SHP77 (cell line): ENCODE measurements at regions not wholly inside any gene's neighbourhood (a gene's known extent, or its start where the extent isn't known, plus 50 kb on each side); places are given as distances from the start of the nearest gene placed in this dataset.
A peak's percentile ranks its signal among the peaks of the same experiment; 100 is the strongest.

Experiments
- DNase-seq, 2 experiments: peaks; one replicate each; lab custom pipeline; 2025; lab: John Stamatoyannopoulos, UW

DNA sequence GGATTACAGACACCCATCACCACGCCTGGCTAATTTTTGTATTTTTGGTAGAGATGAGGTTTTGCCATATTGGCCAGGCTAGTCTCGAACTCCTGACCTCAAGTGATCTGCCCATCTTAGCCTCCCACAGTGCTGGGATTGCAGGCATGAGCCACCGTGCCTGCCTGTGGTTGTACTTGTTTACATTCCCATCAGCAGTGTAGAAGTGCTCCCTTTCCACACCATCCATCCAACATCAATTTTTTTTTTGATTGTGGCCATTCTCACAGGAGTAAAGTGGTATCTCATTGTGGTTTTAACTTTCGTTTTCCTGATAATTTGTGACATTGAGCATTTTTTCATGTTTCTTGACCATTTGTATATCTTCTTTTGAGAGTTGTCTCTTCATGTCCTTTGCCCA, 1019.4 kb upstream of the SLC10A2 start:
- no peak for DNase-seq

DNA sequence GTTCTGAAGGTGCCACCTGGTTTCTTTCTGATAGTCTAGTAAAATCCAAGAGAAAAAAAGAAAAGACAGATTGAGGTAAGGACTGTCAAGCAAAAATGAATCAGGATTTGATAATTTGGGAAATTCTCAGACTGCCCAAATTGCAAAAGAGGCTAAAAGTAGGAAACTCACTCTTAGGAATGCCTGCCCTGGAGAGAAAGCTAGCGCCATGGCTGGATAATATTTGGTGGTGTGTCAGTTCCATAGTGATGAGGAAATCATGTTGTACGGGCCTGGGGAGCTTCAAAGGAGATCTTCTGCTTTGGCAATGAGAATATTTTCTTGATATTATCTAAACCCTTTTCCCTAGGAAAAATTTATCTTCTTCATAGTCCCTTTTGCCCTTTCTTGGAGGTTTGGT, 1008.1 kb upstream of the SLC10A2 start:
- no peak for DNase-seq

DNA sequence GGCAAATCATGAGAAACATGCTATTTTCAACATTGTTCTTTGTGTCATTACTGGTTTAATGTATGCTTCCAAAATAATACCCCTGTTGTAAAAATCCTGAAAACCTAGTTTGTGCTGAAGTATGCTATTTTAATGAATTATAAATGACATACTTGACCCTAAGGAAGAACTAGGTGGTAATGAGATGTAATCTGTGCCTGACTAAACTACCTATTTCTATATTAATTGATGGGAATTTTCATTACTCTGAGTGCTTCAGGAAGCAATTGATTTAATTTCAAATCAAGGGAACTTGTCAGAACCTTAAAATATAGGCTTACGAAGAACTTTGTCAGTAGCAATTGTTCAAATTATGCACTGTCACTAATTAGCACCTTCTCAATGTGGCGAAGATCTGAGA, 1005.6 kb upstream of the SLC10A2 start:
- no peak for DNase-seq

DNA sequence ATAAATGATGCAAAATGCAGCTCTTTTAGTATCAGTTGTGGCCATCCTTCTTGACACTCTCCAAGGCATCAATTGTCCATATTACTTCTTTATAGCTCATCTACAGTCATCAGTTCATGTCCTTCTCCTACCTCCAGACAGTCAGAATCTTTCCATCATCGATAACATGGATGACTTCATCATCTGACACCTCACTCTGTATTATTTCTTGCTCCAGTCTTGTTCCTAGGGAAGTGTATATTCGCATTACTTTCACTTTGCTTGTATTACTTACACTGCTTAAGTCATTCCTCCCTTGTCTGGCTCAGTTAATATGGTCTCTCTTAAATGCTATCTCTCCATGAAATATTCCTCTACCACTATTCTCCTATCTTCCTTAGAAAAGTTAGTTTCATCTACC, 999.1 kb upstream of the SLC10A2 start:
- no peak for DNase-seq

DNA sequence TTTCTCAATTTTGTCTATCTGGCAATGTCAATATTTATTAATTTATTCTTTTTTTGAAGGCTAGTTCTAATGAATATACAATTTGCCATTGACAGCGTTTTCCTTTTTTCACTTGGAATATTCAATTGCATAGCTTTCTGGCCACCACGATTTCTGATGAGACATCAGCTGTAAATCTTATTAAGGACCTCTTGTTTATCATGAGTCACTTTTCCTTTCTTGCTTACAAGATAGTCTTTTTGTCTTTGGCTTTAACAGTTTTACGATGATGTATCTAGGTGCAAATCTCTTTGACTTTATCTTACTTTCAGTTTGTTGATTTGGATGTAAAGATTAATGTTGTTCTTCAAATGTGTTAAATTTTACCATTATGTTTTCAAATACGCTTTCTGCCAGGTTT, 991.6 kb upstream of the SLC10A2 start:
- no peak for DNase-seq

DNA sequence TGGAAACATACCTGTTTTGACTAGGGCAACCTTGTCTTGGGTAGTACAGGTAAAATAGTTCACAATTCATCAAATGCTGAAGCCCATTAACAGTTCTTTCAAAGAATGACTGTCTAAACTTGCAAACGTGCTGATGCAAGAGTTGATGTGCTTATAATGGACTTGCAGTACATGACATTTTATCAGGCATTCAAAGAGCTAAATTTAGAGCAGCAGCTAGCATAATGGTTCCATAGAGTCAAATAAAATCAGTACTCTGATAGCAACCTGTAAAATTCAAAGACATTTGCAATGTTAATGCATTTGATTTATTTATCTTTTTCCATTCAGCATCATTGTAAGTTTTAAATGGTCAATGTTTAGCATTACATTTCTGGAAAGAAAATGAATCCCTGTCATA, 979.7 kb upstream of the SLC10A2 start:
- no peak for DNase-seq

DNA sequence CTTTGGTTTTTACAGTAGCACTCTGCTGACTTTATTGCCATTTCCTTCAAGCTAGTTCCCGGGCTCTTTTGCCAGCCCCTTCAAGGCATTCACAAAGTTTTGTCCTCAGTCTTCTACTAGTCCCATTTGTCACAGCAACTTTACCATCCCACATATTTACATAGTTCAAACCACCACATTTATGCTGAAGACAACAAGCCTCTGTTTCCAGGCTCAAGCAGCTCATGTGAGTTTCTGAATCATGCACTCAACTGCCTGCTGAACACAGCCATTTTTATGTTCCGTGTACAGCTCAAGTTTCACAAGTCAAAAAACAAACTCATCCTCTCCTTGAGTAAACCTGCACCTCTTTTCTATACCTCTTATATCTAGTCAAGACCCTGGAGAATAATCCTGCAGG, 977.0 kb upstream of the SLC10A2 start:
- no peak for DNase-seq

DNA sequence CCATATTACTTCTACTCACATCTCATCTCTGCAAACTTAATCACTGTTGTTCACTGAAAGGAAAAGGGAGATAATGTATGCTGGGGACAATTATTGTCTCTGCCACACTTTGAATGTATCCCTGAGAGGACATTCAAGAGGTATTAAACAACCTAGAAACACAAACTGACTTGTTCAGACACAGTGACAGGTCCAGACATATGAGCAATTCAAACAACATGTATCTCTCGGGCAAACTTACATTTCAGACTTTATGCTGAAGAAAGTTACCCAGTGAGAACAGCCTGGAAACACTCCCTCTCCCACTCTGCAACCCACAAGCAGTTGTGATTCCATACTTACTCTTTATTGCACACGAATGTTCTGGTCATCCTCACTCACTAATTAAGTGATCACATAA, 968.7 kb upstream of the SLC10A2 start:
- DNase-seq: no peak

DNA sequence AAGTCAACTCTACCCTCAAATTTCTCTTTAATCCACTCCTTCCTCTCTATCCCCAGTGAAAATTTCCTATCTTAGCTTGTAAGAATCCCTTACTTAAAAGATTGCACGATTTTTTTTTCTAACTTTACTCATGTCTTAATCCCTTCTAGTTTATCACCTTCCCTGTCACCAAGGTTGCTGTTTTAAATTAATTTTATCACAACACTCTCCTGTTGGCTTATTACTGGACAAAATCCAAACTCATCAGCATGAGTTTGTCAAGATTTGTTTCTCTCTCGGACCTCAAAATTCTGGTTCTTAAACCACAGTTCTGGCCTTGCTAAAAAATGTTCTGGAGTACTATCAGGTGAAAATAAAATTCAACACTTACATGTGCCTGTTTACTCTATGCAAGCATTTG, 959.1 kb upstream of the SLC10A2 start:
- no peak for DNase-seq

DNA sequence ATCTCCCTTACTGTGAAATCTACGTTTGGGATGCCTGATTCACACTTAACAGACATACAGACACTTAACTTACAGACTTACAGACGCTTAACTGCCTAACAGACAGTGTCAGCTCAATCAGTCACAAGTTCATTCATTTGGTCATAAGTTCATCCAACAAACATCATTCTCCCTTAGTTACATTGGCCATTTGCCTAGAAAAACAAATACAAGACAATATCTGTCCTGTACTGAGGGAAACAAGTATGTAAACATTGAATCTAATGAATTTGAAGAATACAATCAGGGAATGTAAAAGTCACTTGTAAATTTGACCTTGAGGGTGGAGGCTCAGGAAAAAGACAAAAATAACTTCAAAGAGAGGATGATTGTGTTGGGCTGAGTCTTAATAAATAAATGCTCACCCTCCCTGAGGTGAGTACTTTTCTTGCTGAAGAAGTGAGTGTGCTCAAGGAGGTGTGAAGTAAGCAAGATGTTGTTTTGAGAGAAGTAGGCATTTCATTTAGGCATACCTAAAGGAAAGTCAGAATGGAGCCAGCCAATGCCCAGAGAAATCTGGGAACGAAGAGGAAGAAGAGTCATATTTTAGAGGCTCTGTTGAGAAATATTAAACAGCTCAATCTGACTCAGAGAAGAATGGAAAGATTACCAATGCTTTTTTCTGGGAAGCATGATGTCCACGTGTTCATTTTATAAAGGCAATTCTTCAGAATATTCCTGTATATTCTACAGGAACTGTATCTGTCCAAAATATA, 958.4 kb upstream of the SLC10A2 start:
- DNase-seq: no peak

DNA sequence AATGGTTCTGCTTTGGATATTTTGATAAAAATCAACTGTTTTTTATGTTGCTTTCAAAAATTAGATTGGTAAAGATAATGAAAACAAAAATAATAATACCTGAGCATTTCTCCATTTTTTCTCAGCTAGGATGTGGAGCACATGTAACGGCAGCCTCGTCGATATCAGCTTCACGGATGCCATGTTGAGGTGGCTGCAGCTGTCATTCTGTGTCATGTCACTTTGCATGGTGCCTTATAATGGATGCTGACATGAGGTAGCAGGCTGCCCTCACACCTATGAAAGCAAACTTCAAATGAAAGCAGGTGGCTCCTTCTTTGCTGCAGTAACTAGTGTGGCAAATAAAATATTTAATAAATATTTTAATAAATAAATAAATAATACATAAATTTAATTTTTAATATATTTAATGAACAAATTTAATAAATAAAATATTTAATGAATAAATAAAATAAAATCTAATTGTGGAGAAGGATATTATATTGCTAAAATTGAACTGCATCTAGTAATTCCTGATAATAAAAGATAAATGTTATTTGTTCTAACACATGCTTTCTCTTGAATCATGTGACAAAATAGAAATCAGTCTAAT, 955.7 kb upstream of the SLC10A2 start:
- no peak for DNase-seq

DNA sequence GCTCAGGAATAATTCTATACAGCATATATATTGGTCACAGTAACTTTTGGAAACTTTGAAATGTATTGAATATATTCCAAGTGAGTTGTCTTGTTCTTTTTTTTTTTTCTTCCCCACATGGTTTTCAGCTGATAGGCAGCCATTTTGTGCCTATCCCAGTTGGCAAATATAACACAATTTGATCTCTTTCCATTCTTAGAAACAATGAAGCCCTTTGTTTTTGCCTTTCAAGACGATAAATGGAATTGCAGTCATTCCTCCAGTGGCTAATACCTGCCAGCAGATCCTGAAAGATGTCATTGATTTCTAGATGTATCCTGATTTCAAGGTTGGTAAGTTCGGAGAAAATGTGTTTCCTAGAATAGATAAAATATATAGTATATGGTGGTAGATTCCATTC, 951.1 kb upstream of the SLC10A2 start:
- DNase-seq: no peak

DNA sequence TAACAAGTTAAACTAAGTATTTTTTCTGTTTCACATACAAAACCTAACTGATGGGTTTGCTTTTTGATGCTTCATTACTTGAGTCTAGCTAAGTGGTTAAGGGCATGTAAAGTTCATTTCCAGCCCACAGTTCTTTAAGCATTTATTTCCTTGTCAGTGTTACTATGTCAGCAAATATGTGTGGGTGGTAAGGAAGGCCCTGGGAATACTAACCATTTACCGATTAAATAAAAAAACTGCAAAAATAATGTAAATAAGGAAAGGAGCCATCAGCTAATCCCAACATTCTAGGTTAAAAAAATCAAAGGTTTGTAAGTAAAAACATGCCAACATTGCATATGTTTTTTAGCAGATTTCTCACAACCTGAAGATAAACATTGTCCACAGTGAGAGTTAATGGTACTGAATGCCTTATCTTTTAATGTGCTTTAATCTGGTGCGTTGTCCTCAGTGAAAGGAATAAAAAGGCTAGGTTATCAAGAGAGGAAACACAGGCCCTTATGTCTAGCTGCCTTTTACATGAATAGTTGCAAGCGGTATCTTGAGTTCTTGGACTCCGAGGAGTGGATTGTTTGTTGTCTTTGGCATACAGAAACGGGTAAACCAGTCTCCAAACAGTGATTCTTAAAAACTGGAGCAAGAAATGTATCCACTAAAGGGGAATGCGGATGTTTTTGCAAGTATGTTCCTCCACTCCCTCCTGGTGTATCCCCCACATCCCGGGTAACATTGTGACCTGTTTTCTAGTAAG, 949.6 kb upstream of the SLC10A2 start:
- DNase-seq: no peak

DNA sequence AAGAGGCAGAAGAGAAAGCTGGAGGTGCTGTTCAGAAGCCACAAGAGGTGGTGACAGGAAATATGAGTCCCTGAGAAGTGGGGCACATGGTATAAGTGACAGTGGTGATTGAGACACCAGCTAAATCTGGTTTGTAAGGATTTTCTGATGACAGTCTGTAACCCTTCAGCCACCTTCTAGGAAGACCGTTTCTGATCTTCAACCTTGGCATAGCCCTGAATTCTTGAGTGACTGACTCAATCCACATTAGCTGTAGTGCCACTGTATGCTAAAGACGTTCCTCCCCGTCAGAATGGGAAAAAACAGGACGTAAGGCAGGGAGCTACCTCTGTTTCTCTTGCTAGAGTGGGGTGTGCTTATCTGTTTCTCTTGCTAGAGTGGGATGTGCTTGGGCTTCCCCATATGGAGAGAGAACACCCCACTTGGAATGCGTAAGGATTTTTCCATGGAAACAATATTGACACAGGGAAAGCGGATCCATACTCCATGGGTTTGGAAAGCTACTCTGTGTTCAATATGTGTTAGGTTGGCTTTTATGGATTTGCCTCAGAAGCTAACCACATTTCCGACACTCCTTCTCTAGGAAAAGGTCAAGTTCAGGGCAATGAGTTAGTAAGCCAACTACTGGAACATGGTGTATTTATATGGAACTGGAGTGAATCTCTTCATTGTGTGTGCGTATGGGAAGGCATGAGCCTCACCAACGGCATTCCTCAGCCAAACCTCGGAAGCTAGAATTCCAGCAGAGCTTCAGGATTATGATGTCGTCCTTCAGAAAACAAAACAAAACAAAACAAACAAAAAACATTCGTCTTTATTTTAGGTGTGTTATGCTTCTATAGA, 948.8 kb upstream of the SLC10A2 start:
- no peak for DNase-seq

DNA sequence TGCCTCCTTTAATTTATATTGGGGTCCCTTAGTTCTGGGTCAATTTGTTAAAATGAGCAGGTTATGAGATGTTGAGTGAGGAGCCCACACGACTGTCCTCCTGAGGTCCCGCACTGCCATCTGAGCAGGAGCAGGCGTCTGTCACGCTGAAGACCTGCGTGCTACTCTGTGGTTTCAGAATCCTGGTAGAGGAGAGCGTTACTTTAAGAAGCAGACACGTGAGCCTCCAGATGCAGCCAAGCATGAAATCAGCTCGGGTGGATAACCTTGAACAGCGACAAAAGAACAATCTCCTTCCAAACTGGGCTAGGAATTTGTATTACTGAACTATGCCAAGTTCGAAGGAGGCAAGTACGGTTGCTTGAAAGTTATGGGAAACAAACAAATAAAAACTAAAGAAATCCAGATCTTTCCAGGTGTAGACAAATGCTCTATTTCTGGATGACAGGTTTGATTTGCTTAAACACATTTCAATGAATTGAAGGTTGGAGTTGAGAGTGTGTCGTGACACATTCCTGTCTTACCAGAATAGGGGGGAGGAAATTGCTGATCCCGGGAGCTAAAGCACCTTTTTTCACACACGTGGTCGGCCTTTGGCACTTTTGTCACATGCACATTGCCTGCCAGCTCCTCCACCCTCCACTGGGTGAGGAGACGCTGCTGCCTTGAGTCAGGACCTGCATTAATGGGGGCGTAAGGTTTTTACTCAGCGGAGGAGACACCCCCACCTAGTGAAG, 945.5 kb upstream of the SLC10A2 start:
- DNase-seq: no peak

DNA sequence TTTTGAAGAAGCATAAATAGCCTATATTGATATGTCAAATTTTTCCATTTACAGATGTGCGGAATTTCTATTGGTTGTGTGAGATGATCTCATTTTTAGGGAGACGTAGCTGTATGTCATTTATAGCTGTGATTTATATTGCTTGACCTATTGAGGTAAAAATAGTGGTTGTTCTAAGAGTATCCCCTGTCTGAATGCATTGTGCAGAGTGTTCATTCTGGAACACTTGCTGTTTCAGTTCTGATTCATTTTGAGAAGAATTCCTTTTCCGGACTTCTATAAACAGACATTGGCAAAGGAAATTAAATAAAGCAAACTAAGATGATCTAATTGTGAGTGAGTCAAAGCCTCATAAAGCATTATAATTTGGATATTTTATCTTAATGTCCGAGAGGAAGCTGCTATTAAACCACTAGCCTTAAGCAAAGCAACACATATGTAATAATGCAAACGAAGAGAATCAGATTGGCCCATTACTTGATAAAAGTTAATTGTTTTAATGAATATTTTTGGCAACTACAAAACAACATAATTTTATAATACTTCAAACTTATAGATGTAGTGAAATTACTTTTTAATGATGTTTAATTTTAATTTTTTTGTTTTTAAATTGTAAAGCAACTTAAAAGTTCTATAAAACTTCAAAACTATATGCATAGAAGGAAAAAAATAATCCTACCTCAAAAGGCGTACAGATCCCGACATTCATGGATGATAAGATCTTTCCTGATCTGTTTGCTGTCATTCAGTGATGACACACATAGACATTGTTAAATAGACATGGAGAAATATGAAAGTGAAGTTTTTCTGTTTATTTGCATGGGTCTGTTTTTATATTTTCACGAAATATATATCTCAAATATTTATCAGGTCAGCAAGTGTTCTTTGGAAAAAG, 942.6 kb upstream of the SLC10A2 start:
- DNase-seq: peak; percentile 80 to 91

DNA sequence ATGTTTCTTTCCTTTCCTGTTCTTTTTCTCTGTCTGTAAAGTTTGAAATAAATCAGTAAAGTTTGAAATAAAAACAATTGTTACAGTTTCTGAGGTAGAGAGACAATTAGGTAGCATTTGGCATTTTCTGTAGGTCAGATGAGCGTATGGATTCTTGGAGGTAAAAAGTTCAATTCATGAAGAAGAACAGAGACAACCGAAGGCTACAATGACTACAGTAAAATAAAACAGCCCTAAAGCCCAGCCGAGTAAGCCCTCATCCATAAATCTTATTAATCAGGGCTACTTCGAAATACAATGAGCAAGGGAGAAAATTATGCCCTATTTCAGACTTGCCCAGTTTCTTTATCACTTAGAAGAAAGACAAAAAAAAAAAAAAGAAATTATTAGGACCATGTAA, 941.9 kb upstream of the SLC10A2 start:
- no peak for DNase-seq

DNA sequence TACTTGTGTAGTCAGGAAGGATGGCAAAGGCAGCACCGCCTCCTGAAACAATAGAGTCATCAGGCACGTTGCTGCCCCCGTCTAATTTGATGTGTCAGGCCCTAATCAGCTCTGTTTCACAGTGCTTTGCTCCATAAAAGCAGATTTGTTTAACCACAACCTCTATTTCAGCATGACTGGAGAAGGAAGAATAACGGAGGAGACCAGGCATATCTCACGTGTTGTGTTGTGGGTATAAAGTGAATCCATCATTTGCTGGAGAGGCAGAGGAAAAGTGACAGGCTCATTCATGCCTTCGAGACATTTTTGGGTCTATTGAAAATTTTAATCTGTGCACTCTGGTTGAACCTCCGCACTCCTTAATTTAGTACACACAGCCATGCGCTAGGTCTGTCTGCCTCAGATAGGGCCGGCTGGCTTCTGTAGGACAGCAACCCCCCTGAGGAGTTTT, 940.4 kb upstream of the SLC10A2 start:
- peak; percentile 6 to 10 for DNase-seq

DNA sequence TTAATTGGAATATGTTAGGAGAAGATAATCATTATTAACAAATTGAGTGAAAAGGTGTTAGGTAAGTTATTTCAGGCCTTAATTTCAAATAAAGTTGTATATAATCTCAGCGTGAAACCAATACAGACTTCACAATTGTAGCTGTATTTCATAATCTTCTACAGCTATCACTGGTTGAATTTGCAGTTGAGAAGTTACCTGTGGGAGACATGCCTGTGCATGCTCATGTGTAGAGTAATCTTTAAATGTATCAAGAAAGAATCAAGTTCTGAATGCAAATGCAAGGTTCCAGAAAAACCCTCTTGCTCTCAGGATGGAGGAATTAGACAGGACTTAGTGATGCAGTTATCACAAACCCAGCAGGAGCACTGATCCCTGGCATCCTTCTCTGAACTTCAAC, 938.4 kb upstream of the SLC10A2 start:
- no peak for DNase-seq

DNA sequence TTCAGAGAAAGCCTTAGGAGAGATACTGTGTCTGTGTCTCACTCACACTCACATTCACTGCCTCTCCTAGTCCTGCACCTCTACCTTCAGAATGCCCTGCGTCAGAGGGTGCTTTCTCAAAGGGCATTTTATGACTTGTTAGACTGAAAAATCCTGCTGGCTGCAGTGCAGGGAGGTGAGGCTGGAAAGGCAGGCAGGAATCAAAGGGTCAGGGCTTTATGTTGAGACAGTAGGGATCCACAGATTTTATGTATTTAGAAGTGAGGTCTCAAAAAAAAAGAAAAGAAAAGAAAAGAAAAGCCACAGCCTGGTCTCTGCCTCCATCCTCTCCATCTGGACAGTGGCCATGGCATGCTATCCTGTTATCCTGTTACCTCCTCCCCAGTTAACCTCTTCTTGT, 936.0 kb upstream of the SLC10A2 start:
- no peak for DNase-seq

DNA sequence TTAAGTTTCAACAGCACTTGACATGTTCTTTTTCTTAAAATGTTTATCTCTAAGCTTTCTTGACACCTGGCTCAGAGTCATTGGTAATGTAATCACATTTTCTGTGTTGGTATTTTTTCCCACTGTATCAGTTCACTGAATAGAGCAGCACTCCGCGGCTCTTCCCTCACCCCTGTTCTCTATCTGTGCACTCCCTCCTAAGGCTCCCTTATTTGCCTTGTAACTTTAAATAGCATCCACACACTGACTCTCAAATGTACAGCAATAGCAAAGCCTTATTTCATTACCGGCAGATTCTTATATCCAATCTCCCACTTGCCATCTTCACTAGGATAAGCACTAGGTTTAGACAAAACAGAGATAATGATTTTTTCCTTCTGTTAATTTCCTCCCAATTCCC, 935.5 kb upstream of the SLC10A2 start:
- no peak for DNase-seq
